Activated naive CD4-positive, alpha-beta T cell (primary cell): ENCODE measurements at regions not wholly inside any gene's neighbourhood (a gene's known extent, or its start where the extent isn't known, plus 50 kb on each side); places are given as distances from the start of the nearest gene placed in this dataset.
"Not testable (repeated sequence)": the region's sequence is repeated elsewhere in the genome, so short reads cannot be mapped to it uniquely, and the experiment has no call there.

Experiments used
- DNase-seq, 4 experiments: peaks; one replicate each; lab custom pipeline; 2025; lab: John Stamatoyannopoulos, UW

- no peak for DNase-seq
Observed at GRCh38 chr16:86888231-86889053, 310.1 kb downstream of the FOXL1 start.

GRCh38 chr16:86889054-86889366 is 310.7 kb downstream of the FOXL1 start:
- DNase-seq = not testable (repeated sequence)

GRCh38 chr16:86889974-86890373 is 311.6 kb downstream of the FOXL1 start:
- no peak for DNase-seq

DNA sequence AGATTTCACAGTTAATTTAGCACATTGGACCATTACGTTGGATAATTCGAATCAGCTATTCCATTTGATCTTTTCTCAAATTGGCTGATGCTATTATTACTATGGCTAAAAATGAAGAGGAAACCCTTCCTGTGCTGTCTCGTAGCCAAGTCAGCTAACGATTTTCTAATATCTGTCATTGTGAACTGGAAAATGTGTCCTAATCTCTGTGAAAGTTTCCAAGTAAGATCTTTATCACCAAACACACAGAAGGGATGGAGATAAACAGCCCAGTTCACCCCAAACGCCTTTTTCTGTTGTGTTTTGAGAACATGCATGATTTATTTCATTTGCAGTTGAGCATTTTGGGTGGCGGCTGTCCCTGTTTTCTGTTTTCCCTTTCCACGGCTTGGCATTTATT is 312.8 kb downstream of the FOXL1 start:
- DNase-seq = no peak

GRCh38 chr16:86891631-86892030 is 313.3 kb downstream of the FOXL1 start:
- DNase-seq = no peak

GRCh38 chr16:86892509-86892908 is 314.2 kb downstream of the FOXL1 start:
- DNase-seq = no peak

GRCh38 chr16:86893506-86893905 is 315.2 kb downstream of the FOXL1 start:
- DNase-seq = no peak

GRCh38 chr16:86894029-86894567 is 315.7 kb downstream of the FOXL1 start:
- DNase-seq = no peak

DNA sequence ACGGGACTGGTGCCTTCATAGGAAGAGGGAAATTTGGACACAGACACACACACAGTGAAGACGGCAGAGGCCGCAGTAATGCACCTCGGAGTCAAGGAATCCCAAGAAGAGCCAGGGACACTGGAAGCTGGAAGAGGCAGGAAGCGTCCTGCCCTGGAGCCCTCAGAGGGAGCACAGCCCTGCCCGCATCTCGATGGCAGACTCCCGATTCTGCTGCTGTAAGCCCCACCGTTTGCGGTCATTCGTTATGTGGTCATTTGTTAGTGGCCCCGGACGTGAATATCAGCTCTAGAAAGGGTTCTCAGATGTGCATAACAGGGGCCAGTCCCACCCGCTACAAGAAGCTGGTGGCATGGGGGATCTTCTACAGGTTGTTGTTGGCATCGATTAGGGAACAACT is 316.6 kb downstream of the FOXL1 start:
- no peak for DNase-seq

DNA sequence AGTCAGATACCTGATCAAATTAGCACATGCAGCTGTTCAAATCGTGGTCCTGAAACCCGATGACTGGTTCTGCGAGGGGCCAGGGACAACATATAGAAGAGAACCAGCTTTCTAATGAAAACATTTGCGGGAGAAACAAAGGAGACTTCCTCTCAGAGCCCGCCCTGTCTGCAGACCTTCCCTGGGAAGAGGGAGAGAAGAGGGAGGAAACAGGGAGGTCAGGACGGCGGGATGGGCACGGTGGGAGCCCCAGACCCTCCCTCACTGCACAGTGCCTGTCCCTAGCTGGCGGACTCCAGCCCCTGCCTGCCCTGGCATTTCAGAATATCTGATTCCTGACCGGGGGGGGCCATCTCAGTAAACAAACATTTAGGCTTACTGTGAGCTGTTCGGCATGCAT is 317.3 kb downstream of the FOXL1 start:
- no peak for DNase-seq

DNA sequence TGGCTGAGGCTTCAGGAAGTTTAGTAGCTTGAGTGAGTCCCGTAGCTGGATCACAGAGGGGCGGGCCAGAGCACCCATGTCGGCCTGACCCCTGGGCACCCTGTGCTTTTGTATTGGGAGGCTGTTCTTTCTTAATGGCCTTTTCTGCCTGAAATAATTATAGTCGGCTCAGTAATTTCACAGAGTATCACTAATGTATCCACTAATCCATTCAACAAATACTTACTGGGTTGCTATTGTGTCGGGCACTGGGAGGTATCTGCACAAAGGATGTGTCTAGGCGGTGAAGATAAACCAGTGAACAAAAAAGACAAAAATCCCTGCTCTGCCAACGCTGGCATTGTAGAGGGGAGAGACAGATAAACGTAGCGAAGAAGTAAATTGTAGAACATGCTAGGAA is 318.6 kb downstream of the FOXL1 start:
- no peak for DNase-seq

DNA sequence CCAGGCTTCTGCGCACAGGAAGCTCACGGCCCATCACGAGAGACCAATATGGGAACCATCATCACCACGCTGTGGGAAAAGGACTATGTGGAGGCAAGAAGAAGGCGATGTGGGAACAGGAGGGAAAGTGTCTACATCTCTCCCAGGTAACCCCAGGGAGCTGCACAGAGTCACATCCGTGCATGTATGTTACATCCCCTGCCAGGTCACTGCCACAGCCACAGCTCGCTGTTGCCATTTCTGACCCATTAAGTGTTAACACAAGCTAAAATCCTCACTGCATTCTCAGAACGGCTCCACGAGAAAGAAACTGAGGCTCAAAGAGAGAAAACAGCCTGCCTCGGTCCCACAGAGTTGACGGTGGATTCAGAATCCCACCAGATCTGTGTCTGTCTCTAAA is 319.1 kb downstream of the FOXL1 start:
- DNase-seq = no peak

DNA sequence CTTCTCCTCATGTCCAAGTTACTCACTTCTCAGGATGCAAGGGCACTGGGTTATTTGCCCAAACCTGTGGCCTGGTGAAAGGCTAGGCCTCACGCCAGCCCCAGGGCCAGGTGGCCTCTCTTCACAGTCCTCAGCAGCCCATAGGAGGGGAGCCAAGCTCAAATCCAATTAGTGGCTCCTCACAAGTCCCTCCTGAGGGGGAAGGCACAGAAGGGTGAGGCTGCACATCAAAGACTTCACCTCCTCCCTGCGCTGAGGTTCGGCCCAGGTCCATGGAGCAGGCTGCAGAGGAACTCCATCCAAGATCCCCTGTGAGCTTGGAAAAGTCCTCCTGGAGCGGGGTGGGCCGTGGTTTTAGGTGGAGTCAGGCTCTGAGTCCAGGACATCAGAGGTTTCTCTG is 320.0 kb downstream of the FOXL1 start:
- no peak for DNase-seq

- no peak for DNase-seq
Observed at GRCh38 chr16:86899151-86899550, 320.8 kb downstream of the FOXL1 start.

GRCh38 chr16:86899757-86900156 is 321.4 kb downstream of the FOXL1 start:
- DNase-seq = no peak

DNA sequence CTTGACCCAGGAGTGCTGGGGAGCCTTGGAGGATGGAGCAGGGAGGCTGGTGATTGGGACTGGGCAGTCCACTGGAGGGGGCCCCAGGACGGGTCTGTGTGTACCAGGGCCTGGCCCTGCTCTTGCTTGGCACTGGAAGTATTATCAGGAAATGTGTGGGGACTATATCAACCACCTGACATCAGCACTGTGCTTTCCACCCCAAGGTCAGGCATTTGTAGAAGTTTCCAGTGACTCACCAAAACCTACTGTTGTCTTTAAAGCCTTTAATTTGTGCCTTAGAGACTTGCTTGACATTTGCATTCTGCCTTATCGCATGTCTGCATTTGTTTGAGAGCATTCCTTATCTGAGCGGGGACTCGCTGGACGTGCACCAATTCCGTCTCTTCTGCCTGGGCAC is 323.1 kb downstream of the FOXL1 start:
- no peak for DNase-seq

DNA sequence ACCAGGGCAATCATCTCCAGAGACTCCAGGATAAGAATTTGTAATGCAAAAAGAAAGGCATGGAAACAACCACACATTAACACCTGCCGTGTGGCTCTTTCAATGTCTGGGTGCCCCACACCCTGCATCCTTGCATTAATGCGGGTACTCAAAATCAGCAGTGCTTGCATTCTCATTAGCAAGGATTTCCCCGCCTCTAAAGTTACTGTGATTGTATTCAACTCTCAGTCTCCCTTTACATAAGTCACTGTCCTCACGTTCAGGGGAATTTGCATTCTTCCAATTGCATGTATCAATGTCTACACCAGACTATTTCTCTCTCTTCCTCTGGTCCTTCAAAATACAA is 324.3 kb downstream of the FOXL1 start:
- DNase-seq = no peak

DNA sequence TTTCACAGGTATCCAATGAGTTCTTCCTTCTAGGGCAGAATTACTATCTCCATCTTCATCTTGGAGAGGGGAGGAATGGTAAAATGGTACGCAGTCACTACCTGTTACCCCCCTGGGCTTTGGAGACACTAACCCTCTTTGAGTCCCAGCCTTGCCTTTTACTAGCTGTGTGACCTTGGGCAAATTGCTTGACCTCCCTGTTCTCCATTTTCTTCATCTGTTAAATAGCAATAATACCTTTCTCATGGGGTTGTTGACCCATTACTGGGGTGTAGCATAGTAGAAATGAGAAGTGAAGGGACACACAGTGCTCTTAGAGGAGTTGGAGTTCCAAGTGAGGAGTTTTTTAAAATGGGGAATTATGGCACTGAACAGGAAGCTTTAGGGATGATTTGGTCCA is 324.7 kb downstream of the FOXL1 start:
- no peak for DNase-seq

DNA sequence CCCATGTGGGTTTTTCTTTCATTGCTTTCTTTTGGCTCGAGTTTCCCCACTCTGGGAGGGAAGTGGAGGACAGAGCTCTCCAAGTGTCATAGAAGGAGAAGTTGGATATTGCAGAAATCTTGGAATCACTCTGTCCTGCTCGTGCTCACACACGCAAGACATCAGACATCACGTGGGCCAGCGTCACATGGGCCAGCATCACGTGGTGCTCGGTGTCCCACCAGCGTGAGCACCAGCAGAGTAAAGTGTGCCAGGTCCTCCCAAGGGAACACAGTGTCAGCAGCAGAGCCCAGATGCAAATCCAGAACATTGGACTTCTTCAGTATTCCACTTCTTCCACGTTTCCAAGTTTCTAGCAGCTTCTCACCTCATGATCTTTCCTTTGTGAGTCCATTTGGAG is 327.0 kb downstream of the FOXL1 start:
- DNase-seq = no peak

DNA sequence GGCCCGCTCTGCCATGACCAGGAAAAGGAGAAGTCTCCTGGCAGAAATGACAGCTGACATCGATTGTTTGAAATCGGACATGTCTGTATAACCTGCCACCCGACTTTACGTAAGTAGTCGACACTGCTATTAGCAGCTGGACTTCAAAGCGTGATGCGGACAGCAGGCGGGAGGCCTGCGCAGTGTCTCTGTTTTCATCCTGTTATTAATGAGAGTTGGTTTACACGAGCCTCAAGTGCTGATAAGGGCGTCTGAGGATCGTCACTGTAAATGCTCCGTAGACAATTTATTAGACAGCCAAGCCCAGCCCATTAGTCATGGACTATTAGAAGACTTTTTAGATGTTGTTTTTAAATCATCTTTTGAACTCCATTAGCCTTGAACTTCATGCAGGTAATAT is 328.3 kb downstream of the FOXL1 start:
- DNase-seq = no peak

GRCh38 chr16:86909359-86910160 is 331.2 kb downstream of the FOXL1 start:
- DNase-seq = no peak

- no peak for DNase-seq
Observed at GRCh38 chr16:86910161-86910769, 331.9 kb downstream of the FOXL1 start.

- DNase-seq = no peak
Observed at GRCh38 chr16:86911437-86911958, 333.1 kb downstream of the FOXL1 start.
